ENCODE measurements at regions not wholly inside any gene's neighbourhood (a gene's known extent, or its start where the extent isn't known, plus 50 kb on each side); places are given as distances from the start of the nearest gene placed in this dataset.

DNA sequence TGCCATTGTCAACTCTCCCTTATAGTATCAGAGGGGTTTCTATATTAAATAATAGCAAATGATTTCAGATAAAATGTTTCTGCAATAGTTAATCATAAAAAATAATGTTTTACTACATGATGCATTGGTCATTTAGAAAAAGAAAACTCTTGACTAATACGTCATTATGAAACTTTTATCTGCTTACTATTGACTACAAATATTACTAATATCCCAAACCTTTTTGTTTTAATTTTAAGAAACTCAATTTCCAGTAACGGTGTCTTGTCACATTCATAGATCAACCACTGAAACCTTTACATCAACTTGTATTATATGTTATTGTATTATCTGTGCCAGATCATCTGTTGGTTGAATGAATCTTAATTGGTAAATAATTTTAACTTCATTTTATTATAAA is 482.9 kb upstream of the SLC35B3 start (continued):
- TF ChIP-seq, protein P1, sequence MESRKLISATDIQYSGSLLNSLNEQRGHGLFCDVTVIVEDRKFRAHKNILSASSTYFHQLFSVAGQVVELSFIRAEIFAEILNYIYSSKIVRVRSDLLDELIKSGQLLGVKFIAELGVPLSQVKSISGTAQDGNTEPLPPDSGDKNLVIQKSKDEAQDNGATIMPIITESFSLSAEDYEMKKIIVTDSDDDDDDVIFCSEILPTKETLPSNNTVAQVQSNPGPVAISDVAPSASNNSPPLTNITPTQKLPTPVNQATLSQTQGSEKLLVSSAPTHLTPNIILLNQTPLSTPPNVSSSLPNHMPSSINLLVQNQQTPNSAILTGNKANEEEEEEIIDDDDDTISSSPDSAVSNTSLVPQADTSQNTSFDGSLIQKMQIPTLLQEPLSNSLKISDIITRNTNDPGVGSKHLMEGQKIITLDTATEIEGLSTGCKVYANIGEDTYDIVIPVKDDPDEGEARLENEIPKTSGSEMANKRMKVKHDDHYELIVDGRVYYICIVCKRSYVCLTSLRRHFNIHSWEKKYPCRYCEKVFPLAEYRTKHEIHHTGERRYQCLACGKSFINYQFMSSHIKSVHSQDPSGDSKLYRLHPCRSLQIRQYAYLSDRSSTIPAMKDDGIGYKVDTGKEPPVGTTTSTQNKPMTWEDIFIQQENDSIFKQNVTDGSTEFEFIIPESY (IDR thresholded peaks at IDR 0.05), result no peak
- TF ChIP-seq TAF1 (conservative IDR thresholded peaks at IDR 0.05), result no peak
- no peak for TF ChIP-seq EGR1 (IDR thresholded peaks at IDR 0.05; ENCODE audit: low read depth in 2 of 2)
- no peak for TF ChIP-seq RAD21 (IDR thresholded peaks at IDR 0.05)

DNA sequence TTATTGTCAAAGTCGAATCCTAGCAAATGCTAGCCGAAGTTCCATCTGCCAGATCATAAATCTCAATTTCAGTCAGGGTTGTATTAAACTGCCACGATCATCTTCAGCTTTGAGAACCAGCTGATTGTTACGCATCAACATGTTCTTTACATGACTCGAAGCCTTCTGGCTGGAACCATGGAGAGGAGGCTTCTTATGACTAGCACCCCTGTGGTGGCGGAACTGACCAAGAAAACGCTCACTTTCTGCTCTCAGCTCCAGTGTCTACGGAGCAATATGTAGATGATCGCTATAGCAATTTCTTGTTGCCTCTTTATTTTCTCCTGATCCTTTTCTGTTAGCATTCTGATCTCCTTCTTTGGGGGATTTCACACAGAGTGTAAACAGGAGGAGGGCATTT is 479.4 kb upstream of the SLC35B3 start:
- peaks cover 0 to 11% (median 2%) of the 10 kb centered on the region in 4 donors for H3K4me1 ChIP-seq (ENCODE audit: control insufficient read depth in 4 of 4, insufficient read depth in 4 of 4, low read length in 3 of 4)
- no peak for TF ChIP-seq RAD21 (IDR thresholded peaks at IDR 0.05)
- TF ChIP-seq, protein P1 (IDR thresholded peaks at IDR 0.05), result no peak
- TF ChIP-seq SP1 (IDR thresholded peaks at IDR 0.05), result no peak
- no peak for TF ChIP-seq NR2F2 (IDR thresholded peaks at IDR 0.05)
- no peak for TF ChIP-seq HNF4G (IDR thresholded peaks at IDR 0.05)
- no peak for TF ChIP-seq RXRA (IDR thresholded peaks at IDR 0.05)
- no peak for TF ChIP-seq FOXA1 (IDR thresholded peaks at IDR 0.05)
- TF ChIP-seq GABPA (IDR thresholded peaks at IDR 0.05 in 1 of 2, conservative IDR thresholded peaks at IDR 0.05 in 1 of 2), result no peak
- DNase-seq (ENCODE audit: low spot score), result no peak
- peaks cover 0 to 5% (median 0%) of the 10 kb centered on the region in 4 donors for H3K9me3 ChIP-seq (ENCODE audit: control insufficient read depth in 4 of 4, low read length in 3 of 4)
- no peaks in the 10 kb centered on the region for H3K27me3 ChIP-seq (ENCODE audit: control insufficient read depth in 4 of 4, insufficient read depth in 4 of 4, low read length in 3 of 4)
- H3K4me3 ChIP-seq (ENCODE audit: low read depth in 1 of 3, low read length in 3 of 3), result no peak overlapping the region
- no peak overlapping the region for H3K27ac ChIP-seq (ENCODE audit: low read depth in 1 of 2, low read length in 2 of 2)
- no peaks in the 10 kb centered on the region for H3K36me3 ChIP-seq (ENCODE audit: control insufficient read depth in 4 of 4, insufficient read depth in 3 of 4, low read depth in 1 of 4, low read length in 3 of 4)
- WGBS, result 94% methylated on average over 9 of the region's 9 CpGs
- no peak overlapping the region for H3K9ac ChIP-seq (ENCODE audit: low read depth in 1 of 2, low read length in 2 of 2)

DNA sequence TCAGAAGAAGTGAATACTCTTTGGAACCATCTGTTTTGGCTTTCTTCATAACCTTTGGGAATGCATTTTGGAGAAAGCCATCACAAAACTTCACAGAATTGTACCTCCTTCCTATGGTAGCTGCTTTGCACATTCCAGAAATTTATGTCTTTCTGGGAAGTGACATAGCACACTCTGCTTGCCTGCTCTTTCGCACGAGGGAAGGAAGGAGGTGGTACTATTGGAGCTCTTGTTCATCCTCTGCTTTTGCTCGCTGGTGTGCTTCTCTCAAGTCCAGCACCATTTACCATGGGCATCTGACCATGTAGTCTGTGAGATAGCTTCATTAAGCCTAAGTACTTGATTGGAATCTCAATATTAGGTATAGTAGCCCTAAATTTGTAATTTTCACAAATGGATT is 473.3 kb upstream of the SLC35B3 start:
- Histone ChIP-seq H3K27ac (ENCODE audit: low read depth in 1 of 2, low read length in 2 of 2) (peak overlapping the region; percentile 31 to 62), H3K9ac (ENCODE audit: low read depth in 1 of 2, low read length in 2 of 2) (no peak overlapping the region), H3K27me3 (ENCODE audit: control insufficient read depth in 4 of 4, insufficient read depth in 4 of 4, low read length in 3 of 4) (no peaks in the 10 kb centered on the region), H3K4me3 (ENCODE audit: low read depth in 1 of 3, low read length in 3 of 3) (peak overlapping the region; percentile 41 to 58 (median 49)), H3K9me3 (ENCODE audit: control insufficient read depth in 4 of 4, low read length in 3 of 4) (peaks cover 0 to 5% (median 0%) of the 10 kb centered on the region in 4 donors), H3K4me1 (ENCODE audit: control insufficient read depth in 4 of 4, insufficient read depth in 4 of 4, low read length in 3 of 4) (peaks cover 2 to 19% (median 4%) of the 10 kb centered on the region in 4 donors), H3K36me3 (ENCODE audit: control insufficient read depth in 4 of 4, insufficient read depth in 3 of 4, low read depth in 1 of 4, low read length in 3 of 4) (no peaks in the 10 kb centered on the region)
- TF ChIP-seq GABPA (IDR thresholded peaks at IDR 0.05 in 1 of 2, conservative IDR thresholded peaks at IDR 0.05 in 1 of 2), result no peak
- TF ChIP-seq, protein P2, sequence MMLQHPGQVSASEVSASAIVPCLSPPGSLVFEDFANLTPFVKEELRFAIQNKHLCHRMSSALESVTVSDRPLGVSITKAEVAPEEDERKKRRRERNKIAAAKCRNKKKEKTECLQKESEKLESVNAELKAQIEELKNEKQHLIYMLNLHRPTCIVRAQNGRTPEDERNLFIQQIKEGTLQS (IDR thresholded peaks at IDR 0.05), result no peak
- TF ChIP-seq, protein P3, sequence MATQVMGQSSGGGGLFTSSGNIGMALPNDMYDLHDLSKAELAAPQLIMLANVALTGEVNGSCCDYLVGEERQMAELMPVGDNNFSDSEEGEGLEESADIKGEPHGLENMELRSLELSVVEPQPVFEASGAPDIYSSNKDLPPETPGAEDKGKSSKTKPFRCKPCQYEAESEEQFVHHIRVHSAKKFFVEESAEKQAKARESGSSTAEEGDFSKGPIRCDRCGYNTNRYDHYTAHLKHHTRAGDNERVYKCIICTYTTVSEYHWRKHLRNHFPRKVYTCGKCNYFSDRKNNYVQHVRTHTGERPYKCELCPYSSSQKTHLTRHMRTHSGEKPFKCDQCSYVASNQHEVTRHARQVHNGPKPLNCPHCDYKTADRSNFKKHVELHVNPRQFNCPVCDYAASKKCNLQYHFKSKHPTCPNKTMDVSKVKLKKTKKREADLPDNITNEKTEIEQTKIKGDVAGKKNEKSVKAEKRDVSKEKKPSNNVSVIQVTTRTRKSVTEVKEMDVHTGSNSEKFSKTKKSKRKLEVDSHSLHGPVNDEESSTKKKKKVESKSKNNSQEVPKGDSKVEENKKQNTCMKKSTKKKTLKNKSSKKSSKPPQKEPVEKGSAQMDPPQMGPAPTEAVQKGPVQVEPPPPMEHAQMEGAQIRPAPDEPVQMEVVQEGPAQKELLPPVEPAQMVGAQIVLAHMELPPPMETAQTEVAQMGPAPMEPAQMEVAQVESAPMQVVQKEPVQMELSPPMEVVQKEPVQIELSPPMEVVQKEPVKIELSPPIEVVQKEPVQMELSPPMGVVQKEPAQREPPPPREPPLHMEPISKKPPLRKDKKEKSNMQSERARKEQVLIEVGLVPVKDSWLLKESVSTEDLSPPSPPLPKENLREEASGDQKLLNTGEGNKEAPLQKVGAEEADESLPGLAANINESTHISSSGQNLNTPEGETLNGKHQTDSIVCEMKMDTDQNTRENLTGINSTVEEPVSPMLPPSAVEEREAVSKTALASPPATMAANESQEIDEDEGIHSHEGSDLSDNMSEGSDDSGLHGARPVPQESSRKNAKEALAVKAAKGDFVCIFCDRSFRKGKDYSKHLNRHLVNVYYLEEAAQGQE (IDR thresholded peaks at IDR 0.05), result no peak
- no peak for TF ChIP-seq NR2F2 (IDR thresholded peaks at IDR 0.05)
- TF ChIP-seq, protein P4, sequence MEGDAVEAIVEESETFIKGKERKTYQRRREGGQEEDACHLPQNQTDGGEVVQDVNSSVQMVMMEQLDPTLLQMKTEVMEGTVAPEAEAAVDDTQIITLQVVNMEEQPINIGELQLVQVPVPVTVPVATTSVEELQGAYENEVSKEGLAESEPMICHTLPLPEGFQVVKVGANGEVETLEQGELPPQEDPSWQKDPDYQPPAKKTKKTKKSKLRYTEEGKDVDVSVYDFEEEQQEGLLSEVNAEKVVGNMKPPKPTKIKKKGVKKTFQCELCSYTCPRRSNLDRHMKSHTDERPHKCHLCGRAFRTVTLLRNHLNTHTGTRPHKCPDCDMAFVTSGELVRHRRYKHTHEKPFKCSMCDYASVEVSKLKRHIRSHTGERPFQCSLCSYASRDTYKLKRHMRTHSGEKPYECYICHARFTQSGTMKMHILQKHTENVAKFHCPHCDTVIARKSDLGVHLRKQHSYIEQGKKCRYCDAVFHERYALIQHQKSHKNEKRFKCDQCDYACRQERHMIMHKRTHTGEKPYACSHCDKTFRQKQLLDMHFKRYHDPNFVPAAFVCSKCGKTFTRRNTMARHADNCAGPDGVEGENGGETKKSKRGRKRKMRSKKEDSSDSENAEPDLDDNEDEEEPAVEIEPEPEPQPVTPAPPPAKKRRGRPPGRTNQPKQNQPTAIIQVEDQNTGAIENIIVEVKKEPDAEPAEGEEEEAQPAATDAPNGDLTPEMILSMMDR (IDR thresholded peaks at IDR 0.05; ENCODE audit: low read depth, low read length, missing input control), result no peak
- TF ChIP-seq EGR1 (IDR thresholded peaks at IDR 0.05; ENCODE audit: low read depth in 2 of 2), result no peak
- TF ChIP-seq, protein P5, sequence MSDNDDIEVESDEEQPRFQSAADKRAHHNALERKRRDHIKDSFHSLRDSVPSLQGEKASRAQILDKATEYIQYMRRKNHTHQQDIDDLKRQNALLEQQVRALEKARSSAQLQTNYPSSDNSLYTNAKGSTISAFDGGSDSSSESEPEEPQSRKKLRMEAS (IDR thresholded peaks at IDR 0.05), result peak; percentile 46
- peak; percentile 28 for TF ChIP-seq YY1 (IDR thresholded peaks at IDR 0.05)
- no peak for TF ChIP-seq FOXA2 (IDR thresholded peaks at IDR 0.05)
- TF ChIP-seq HNF4G (IDR thresholded peaks at IDR 0.05), result no peak
- TF ChIP-seq TAF1 (conservative IDR thresholded peaks at IDR 0.05), result no peak
- no peak for TF ChIP-seq JUND (IDR thresholded peaks at IDR 0.05)
- TF ChIP-seq FOXA1 (IDR thresholded peaks at IDR 0.05), result no peak
- DNase-seq (ENCODE audit: low spot score), result no peak
- 31% methylated on average over 3 of the region's 3 CpGs for WGBS

All from liver (tissue), 8 donors.